HG02678 (cell line): ENCODE measurements at regions not wholly inside any gene's neighbourhood (a gene's known extent, or its start where the extent isn't known, plus 50 kb on each side); places are given as distances from the start of the nearest gene placed in this dataset.

Experiments used
- ATAC-seq: cut with Tn5 transposase; IDR thresholded peaks from one replicate; pipeline ENCODE4 v1.9.1; 2021; ENCODE audit warnings: mild to moderate bottlenecking, moderate library complexity; ENCODE audit not compliant: unreplicated experiment

- no peak for ATAC-seq
Measured at GRCh38 chr17:413706-414380, 61.2 kb upstream of the RPH3AL start.

GRCh38 chr17:413016-413350, 60.4 kb upstream of the RPH3AL start:
- ATAC-seq, result no peak

GRCh38 chr17:412211-413015, 59.8 kb upstream of the RPH3AL start:
- ATAC-seq, result no peak

GRCh38 chr17:411421-412120, 59.0 kb upstream of the RPH3AL start:
- no peak for ATAC-seq

- peak; percentile 3 for ATAC-seq
Measured at GRCh38 chr17:410543-411401, 58.2 kb upstream of the RPH3AL start.

- ATAC-seq, result peak; percentile 87
Measured at GRCh38 chr17:409848-410542, 57.4 kb upstream of the RPH3AL start.

GRCh38 chr17:409308-409847, 56.8 kb upstream of the RPH3AL start:
- ATAC-seq, result no peak

GRCh38 chr17:404703-405102, 52.1 kb upstream of the RPH3AL start:
- ATAC-seq, result no peak
